HCT116 (cell line): ENCODE measurements at regions not wholly inside any gene's neighbourhood (a gene's known extent, or its start where the extent isn't known, plus 50 kb on each side); places are given as distances from the start of the nearest gene placed in this dataset.
A peak's percentile ranks its signal among the peaks of the same experiment; 100 is the strongest.

Source experiments
- ATAC-seq: fragments of 200-7000 bp; cut with Tn5 transposase; 2 replicates; pipeline ENCODE4 v1.9.1; 2020; ENCODE audit warnings: mild to moderate bottlenecking, moderate library complexity
- BruUV-seq: library from RNA; stranded (reverse); fragments of 400-500 nt; replicated peaks from 2 replicates; lab custom pipeline; 2021; lab: Mats Ljungman, UMichigan
- CTCF ChIA-PET: fragments of 300-600 bp; sonication (Branson Sonifier 250); formaldehyde crosslinking; loops from one replicate; lab custom pipeline; 2021; ENCODE audit warnings: antibody characterized with exemption; lab: Charles Lee
- POLR2A ChIA-PET: fragments of 300-600, 350-600 bp; sonication (Branson Sonifier 250); formaldehyde crosslinking; loops from one replicate; lab custom pipeline; 2021; ENCODE audit warnings: antibody characterized with exemption; lab: Charles Lee
- RAD21 ChIA-PET, 2 experiments: fragments of 300-600 bp; sonication (Branson Sonifier 250); formaldehyde crosslinking; loops; one replicate each; lab custom pipeline; 2023; ENCODE audit warnings: low total read pairs in 2 of 2; ENCODE audit not compliant: uncharacterized antibody in 2 of 2, unreplicated experiment in 2 of 2, low non-redundant PET in 1 of 2; lab: Charles Lee
- DNase-seq: peaks from one replicate; pipeline ENCODE4 v3.0.0-alpha.2; 2010; ENCODE audit warnings: low read depth, low spot score
- H2AFZ ChIP-seq: fragments of 200-600 bp; shearing (Covaris generic), sonication (generic); 2 replicates; pipeline ENCODE4 v1.6.1; 2017; ENCODE audit warnings: low read depth, mixed run types, mixed read lengths, antibody characterized with exemption, low read length; ENCODE audit not compliant: poor library complexity, severe bottlenecking
- H3K27ac ChIP-seq: 2 replicates; pipeline ENCODE4 v1.5.1; 2012; ENCODE audit warnings: low read depth, low read length
- H3K27me3 ChIP-seq: fragments of 200-600 bp; sonication (generic); 2 replicates; pipeline ENCODE4 v1.6.1; 2016; ENCODE audit warnings: mixed run types, low read length, mixed read lengths; ENCODE audit not compliant: insufficient read depth
- H3K36me3 ChIP-seq, 2 experiments: fragments of 200-500 bp in 1 of 2; fragments of 200-600 bp in 1 of 2; sonication (Bioruptor generic) in 1 of 2; sonication (generic) in 1 of 2; 2 replicates each; pipeline versions ENCODE4 v1.5.1 to v1.6.1; 2014 to 2016; ENCODE audit warnings: low read length in 2 of 2, inconsistent platforms in 1 of 2, mixed read lengths in 1 of 2, mixed run types in 1 of 2; ENCODE audit not compliant: insufficient read depth in 2 of 2, control insufficient read depth in 1 of 2
- H3K4me1 ChIP-seq, 2 experiments: fragments of 200-600 bp in 1 of 2; sonication (generic) in 1 of 2; 2 replicates each; pipeline versions ENCODE4 v1.5.1 to v1.6.1; 2012 to 2017; ENCODE audit warnings: low read length in 2 of 2, inconsistent platforms in 1 of 2, mild to moderate bottlenecking in 1 of 2, mixed read lengths in 1 of 2, mixed run types in 1 of 2, moderate library complexity in 1 of 2; ENCODE audit not compliant: insufficient read depth in 2 of 2, control insufficient read depth in 1 of 2
- H3K4me2 ChIP-seq: fragments of 200-600 bp; sonication (generic); 2 replicates; pipeline ENCODE4 v1.6.1; 2017; ENCODE audit warnings: mixed run types, low read length, mixed read lengths
- H3K4me3 ChIP-seq, 2 experiments: fragments of 200-600 bp in 1 of 2; sonication (generic) in 1 of 2; replicated peaks in 1 of 2; 2 replicates each; pipeline ENCODE4 v1.5.1; 2011 to 2016; ENCODE audit warnings: low read length in 2 of 2, control low read depth in 1 of 2, low read depth in 1 of 2, mild to moderate bottlenecking in 1 of 2, mixed read lengths in 1 of 2, mixed run types in 1 of 2
- H3K79me2 ChIP-seq: fragments of 200-600 bp; sonication (generic); 2 replicates; pipeline ENCODE4 v1.6.1; 2017; ENCODE audit warnings: mild to moderate bottlenecking, mixed run types, low read length, moderate library complexity, mixed read lengths; ENCODE audit not compliant: insufficient read depth
- H3K9ac ChIP-seq: fragments of 200-600 bp; sonication (generic); 2 replicates; pipeline ENCODE4 v1.6.1; 2016; ENCODE audit warnings: low read length, mixed read lengths
- H3K9me2 ChIP-seq: fragments of 200-600 bp; sonication (generic), shearing (Covaris generic); 2 replicates; pipeline ENCODE4 v1.6.1; 2017; ENCODE audit warnings: mixed run types, mild to moderate bottlenecking, moderate library complexity; ENCODE audit not compliant: insufficient read depth
- H3K9me3 ChIP-seq, 2 experiments: fragments of 200-500 bp in 1 of 2; fragments of 200-600 bp in 1 of 2; sonication (Bioruptor generic) in 1 of 2; sonication (generic) in 1 of 2; 2 replicates each; pipeline ENCODE4 v1.6.1; 2014 to 2017; ENCODE audit warnings: low read length in 2 of 2, mixed read lengths in 2 of 2, inconsistent platforms in 1 of 2, low read depth in 1 of 2, mild to moderate bottlenecking in 1 of 2, mixed run types in 1 of 2, moderate library complexity in 1 of 2; ENCODE audit not compliant: control insufficient read depth in 1 of 2, insufficient read depth in 1 of 2
- H4K20me1 ChIP-seq: fragments of 200-600 bp; sonication (generic), shearing (Covaris generic); 2 replicates; pipeline ENCODE4 v1.6.1; 2017; ENCODE audit warnings: mixed run types, mild to moderate bottlenecking, moderate library complexity; ENCODE audit not compliant: insufficient read depth
- ATF3 ChIP-seq: IDR thresholded peaks from 2 replicates; pipeline ENCODE4 v1.6.1; 2012
- CBX3 ChIP-seq: IDR thresholded peaks from 2 replicates; pipeline ENCODE4 v1.6.1; 2012; ENCODE audit warnings: low read depth
- CTCF ChIP-seq, 3 experiments: fragments of 200-600 bp in 1 of 3; sonication (generic) in 1 of 3; IDR thresholded peaks in 2 of 3; conservative IDR thresholded peaks in 1 of 3; 2 replicates each; pipeline ENCODE4 v1.5.1; 2012 to 2017; ENCODE audit warnings: low read depth in 2 of 3, low read length in 2 of 3, antibody characterized with exemption in 1 of 3, borderline replicate concordance in 1 of 3, control low read depth in 1 of 3, mild to moderate bottlenecking in 1 of 3, mixed read lengths in 1 of 3, mixed run types in 1 of 3, moderate library complexity in 1 of 3; ENCODE audit not compliant: insufficient read depth in 1 of 3
- RAD21 ChIP-seq: IDR thresholded peaks from 2 replicates; pipeline ENCODE4 v1.6.1; 2012; ENCODE audit warnings: low read depth, mild to moderate bottlenecking
- TCF7L2 ChIP-seq: IDR thresholded peaks from 2 replicates; pipeline ENCODE4 v1.7.0; 2011; ENCODE audit warnings: borderline replicate concordance, inconsistent platforms; ENCODE audit not compliant: insufficient read depth, insufficient read length; ENCODE audit errors: extremely low read depth
- YY1 ChIP-seq: IDR thresholded peaks from 2 replicates; pipeline ENCODE4 v1.6.1; 2011; ENCODE audit warnings: low read length, low read depth, moderate library complexity, mild to moderate bottlenecking; ENCODE audit not compliant: insufficient replicate concordance; ENCODE audit errors: extremely low read depth
- ZFX ChIP-seq: fragments of 450-650 bp; IDR thresholded peaks from 2 replicates; pipeline ENCODE4 v1.6.1; 2017
- intact Hi-C: fragments of 100-400 bp; cut with micrococcal nuclease; formaldehyde crosslinking; loops from 2 replicates; pipeline ENCODE4 v1.10.0; 2022

DNA sequence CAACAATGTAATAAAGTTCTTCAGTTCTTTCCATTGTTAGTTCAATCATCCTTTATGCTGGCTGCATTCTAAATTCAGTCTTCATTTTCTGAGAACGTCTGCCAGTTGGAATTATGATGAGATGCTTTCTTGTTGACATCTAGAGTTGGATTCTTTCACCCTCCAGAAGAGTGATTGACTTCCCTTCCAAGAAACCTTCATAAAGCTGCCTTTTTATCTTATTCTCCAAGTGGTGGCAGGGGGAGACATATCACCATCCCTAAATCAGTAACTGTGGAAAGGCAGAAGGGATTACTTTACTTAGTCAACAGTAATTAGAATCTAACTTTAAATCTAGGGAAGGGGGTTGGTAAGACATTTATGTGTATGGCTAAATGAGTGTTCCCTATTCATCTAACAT is 86.8 kb upstream of the GULP1 start:
- intact Hi-C loops = no loop called here
- Histone ChIP-seq H3K4me2 (no peak overlapping the region), H3K27ac (no peak overlapping the region), H3K9me3 (no peaks in the 10 kb centered on the region), H3K79me2 (no peaks in the 10 kb centered on the region), H3K9me2 (no peaks in the 10 kb centered on the region), H3K9ac (no peak overlapping the region), H3K4me3 (no peak overlapping the region), H4K20me1 (no peaks in the 10 kb centered on the region), H2AFZ (no peak overlapping the region), H3K4me1 (peaks cover 3 to 14% of the 10 kb centered on the region in 2 experiments; a peak in 3 of 4 replicates), H3K27me3 (no peaks in the 10 kb centered on the region), H3K36me3 (no peaks in the 10 kb centered on the region)
- no peak for DNase-seq
- POLR2A ChIA-PET = no interaction called here
- ATAC-seq = no peak
- BruUV-seq = no TSS peak
- CTCF ChIA-PET = no interaction called here
- TF ChIP-seq ZFX = no peak
- TF ChIP-seq RAD21 = peak; percentile 47
- RAD21 ChIA-PET = interaction anchor here in 1 of 2 experiments (0.6 kb wide), 1 partner anchor 666 kb away, joined by 3 read pairs; no protein-coding TSS in a partner anchor

- H3K36me3 ChIP-seq = no peaks in the 10 kb centered on the region
- DNase-seq (no peak), ATAC-seq (0 out of 2 replicates have a peak, but pooled peaks have one; percentile 44)
- H3K79me2 ChIP-seq = no peaks in the 10 kb centered on the region
- H3K4me3 ChIP-seq = no peak overlapping the region
- no peaks in the 10 kb centered on the region for H3K9me3 ChIP-seq
- BruUV-seq = no TSS peak
- no peak overlapping the region for H2AFZ ChIP-seq
- intact Hi-C loops = no loop called here
- H3K9me2 ChIP-seq = no peaks in the 10 kb centered on the region
- POLR2A ChIA-PET = no interaction called here
- no peak for TF ChIP-seq CTCF (IDR thresholded peaks at IDR 0.05 in 2 of 3, conservative IDR thresholded peaks at IDR 0.05 in 1 of 3; ENCODE audit: borderline replicate concordance in 1 of 3, insufficient read depth in 1 of 3, low read depth in 2 of 3, low read length in 2 of 3)
- TF ChIP-seq TCF7L2 = no peak
- TF ChIP-seq YY1 = no peak
- TF ChIP-seq ATF3 = no peak
- no peak for TF ChIP-seq CBX3
- no peak overlapping the region for H3K9ac ChIP-seq
- H3K27ac ChIP-seq = no peak overlapping the region
- RAD21 ChIA-PET = no interaction called here
- no peaks in the 10 kb centered on the region for H4K20me1 ChIP-seq
- H3K4me2 ChIP-seq = no peak overlapping the region
- peaks cover 0 to 13% of the 10 kb centered on the region in 2 experiments; a peak in 3 of 4 replicates for H3K4me1 ChIP-seq
- CTCF ChIA-PET = interaction anchor here (0.7 kb wide), 1 partner anchor 270 kb away, joined by 7 read pairs; no protein-coding TSS in a partner anchor
- H3K27me3 ChIP-seq = no peaks in the 10 kb centered on the region
These were observed 84.1 kb upstream of the GULP1 start for GRCh38 chr2:188207554-188207953.
